ENCODE measurements at regions not wholly inside any gene's neighbourhood (a gene's known extent, or its start where the extent isn't known, plus 50 kb on each side); places are given as distances from the start of the nearest gene placed in this dataset.

DNA sequence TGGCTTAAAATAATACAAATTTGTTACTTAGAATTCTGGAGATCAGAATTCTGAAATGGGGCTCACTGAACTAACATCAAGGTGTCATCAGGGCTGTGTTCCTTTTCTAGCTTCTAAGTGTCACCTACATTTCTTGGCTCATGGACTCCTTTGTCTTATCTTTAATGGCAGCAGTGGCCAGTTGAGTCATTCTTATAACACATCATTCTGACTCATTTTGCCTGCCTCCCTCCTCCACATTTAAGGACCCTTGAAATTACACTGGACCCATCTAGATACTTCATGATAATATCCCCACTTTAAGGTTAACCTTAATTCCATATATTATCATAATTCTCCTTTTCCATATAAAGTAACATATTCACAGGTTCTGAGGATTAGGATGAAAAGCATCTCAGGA lies 215.9 kb downstream of the GUCY2F start:
- DNase-seq (ENCODE audit: low read depth), result no peak
- no peak overlapping the region for H3K4me3 ChIP-seq (ENCODE audit: low read depth, low read length)
- TF ChIP-seq POLR2A (IDR thresholded peaks at IDR 0.05; ENCODE audit: extremely low read depth, insufficient read length) (no peak), MYC (IDR thresholded peaks at IDR 0.05; ENCODE audit: low read depth, low read length) (no peak)
- TF ChIP-seq, protein P1, sequence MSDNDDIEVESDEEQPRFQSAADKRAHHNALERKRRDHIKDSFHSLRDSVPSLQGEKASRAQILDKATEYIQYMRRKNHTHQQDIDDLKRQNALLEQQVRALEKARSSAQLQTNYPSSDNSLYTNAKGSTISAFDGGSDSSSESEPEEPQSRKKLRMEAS (IDR thresholded peaks at IDR 0.05; ENCODE audit: low read depth, low read length), result no peak
- TF ChIP-seq, protein P2, sequence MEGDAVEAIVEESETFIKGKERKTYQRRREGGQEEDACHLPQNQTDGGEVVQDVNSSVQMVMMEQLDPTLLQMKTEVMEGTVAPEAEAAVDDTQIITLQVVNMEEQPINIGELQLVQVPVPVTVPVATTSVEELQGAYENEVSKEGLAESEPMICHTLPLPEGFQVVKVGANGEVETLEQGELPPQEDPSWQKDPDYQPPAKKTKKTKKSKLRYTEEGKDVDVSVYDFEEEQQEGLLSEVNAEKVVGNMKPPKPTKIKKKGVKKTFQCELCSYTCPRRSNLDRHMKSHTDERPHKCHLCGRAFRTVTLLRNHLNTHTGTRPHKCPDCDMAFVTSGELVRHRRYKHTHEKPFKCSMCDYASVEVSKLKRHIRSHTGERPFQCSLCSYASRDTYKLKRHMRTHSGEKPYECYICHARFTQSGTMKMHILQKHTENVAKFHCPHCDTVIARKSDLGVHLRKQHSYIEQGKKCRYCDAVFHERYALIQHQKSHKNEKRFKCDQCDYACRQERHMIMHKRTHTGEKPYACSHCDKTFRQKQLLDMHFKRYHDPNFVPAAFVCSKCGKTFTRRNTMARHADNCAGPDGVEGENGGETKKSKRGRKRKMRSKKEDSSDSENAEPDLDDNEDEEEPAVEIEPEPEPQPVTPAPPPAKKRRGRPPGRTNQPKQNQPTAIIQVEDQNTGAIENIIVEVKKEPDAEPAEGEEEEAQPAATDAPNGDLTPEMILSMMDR (IDR thresholded peaks at IDR 0.05; ENCODE audit: low read depth, low read length), result no peak

DNA sequence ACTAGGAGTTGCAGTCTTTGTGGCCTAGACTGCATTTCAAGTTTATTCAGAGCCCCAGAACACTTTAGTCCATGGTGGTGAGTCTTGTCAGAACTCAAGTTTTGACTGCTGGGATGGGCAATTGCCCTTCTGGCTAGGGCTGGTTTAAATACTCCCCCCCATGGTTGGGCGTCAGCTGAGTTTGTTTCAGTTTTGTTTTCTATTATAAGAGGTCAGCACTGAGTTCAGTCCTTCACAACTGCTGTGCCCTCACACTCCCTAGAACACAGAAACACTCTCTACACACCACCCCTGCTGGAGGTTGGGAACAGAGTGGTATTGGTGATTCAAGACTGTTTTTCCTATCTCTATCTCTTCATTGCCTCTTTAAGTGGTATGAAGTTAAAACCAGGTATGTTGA lies 217.0 kb downstream of the GUCY2F start:
- H3K4me3 ChIP-seq (ENCODE audit: low read depth, low read length), result no peak overlapping the region
- TF ChIP-seq, protein P2 (IDR thresholded peaks at IDR 0.05; ENCODE audit: low read depth, low read length), result no peak
- TF ChIP-seq, protein P1 (IDR thresholded peaks at IDR 0.05; ENCODE audit: low read depth, low read length), result no peak
- TF ChIP-seq POLR2A (IDR thresholded peaks at IDR 0.05; ENCODE audit: extremely low read depth, insufficient read length) (no peak), MYC (IDR thresholded peaks at IDR 0.05; ENCODE audit: low read depth, low read length) (no peak)
- DNase-seq (ENCODE audit: low read depth), result no peak

- no peak for DNase-seq (ENCODE audit: low read depth)
- no peak overlapping the region for H3K4me3 ChIP-seq (ENCODE audit: low read depth, low read length)
- TF ChIP-seq, protein P1 (IDR thresholded peaks at IDR 0.05; ENCODE audit: low read depth, low read length), result no peak
- TF ChIP-seq, protein P2 (IDR thresholded peaks at IDR 0.05; ENCODE audit: low read depth, low read length), result no peak
- no peak for TF ChIP-seq MYC (IDR thresholded peaks at IDR 0.05; ENCODE audit: low read depth, low read length)
- TF ChIP-seq POLR2A (IDR thresholded peaks at IDR 0.05; ENCODE audit: extremely low read depth, insufficient read length), result no peak
Measured at GRCh38 chrX:109261279-109261678, 220.6 kb downstream of the GUCY2F start.

GRCh38 chrX:109252789-109253188 lies 229.1 kb downstream of the GUCY2F start:
- no peak overlapping the region for H3K4me3 ChIP-seq (ENCODE audit: low read depth, low read length)
- DNase-seq (ENCODE audit: low read depth), result no peak
- TF ChIP-seq POLR2A (IDR thresholded peaks at IDR 0.05; ENCODE audit: extremely low read depth, insufficient read length) (no peak), MYC (IDR thresholded peaks at IDR 0.05; ENCODE audit: low read depth, low read length) (no peak)
- TF ChIP-seq, protein P2 (IDR thresholded peaks at IDR 0.05; ENCODE audit: low read depth, low read length), result no peak
- TF ChIP-seq, protein P1 (IDR thresholded peaks at IDR 0.05; ENCODE audit: low read depth, low read length), result no peak

DNA sequence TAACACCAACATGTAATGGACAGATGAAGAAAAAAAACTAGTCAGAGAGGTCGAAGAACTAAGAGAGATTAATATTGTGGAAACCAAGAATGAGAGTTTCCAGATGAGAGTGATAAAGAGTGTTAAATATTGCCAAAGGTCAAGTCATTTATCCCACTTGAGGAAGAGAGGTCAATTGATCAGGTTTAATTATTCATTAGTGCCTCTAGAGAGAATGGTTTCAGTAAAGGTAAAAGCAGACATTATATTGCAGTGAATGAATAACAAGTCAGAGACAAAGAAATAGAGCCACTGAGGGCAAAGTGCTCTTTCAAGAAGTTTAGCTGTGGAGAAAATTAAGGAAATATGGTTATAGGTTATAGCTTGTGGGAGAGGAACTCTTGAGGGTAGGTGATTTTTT lies 263.1 kb downstream of the GUCY2F start:
- H3K4me3 ChIP-seq (ENCODE audit: low read depth, low read length), result no peak overlapping the region
- TF ChIP-seq MYC (IDR thresholded peaks at IDR 0.05; ENCODE audit: low read depth, low read length), result no peak
- TF ChIP-seq, protein P2 (IDR thresholded peaks at IDR 0.05; ENCODE audit: low read depth, low read length), result no peak
- TF ChIP-seq POLR2A (IDR thresholded peaks at IDR 0.05; ENCODE audit: extremely low read depth, insufficient read length), result no peak
- TF ChIP-seq, protein P1 (IDR thresholded peaks at IDR 0.05; ENCODE audit: low read depth, low read length), result no peak
- DNase-seq (ENCODE audit: low read depth), result no peak

DNA sequence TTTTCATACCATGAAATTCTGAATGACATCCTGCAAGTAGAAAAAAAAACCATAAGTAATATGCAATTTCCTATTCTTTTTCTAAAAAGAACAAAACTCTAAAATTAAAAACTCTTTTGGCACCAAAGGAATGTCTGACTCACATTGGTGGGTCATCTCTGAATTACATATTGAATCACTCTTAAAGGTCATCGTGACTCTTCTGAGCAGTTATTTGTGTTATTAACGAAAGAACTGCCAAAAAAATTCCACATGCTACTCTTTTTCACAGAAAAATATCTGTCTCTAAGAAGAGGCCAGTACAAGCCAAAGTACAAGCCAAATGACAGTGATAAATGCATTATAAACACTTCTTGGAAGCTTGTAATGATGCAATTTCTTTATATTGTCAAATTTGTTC lies 282.2 kb downstream of the GUCY2F start:
- DNase-seq (ENCODE audit: low read depth), result no peak
- no peak overlapping the region for H3K4me3 ChIP-seq (ENCODE audit: low read depth, low read length)
- TF ChIP-seq, protein P1 (IDR thresholded peaks at IDR 0.05; ENCODE audit: low read depth, low read length), result no peak
- TF ChIP-seq, protein P2 (IDR thresholded peaks at IDR 0.05; ENCODE audit: low read depth, low read length), result no peak
- TF ChIP-seq MYC (IDR thresholded peaks at IDR 0.05; ENCODE audit: low read depth, low read length) (no peak), POLR2A (IDR thresholded peaks at IDR 0.05; ENCODE audit: extremely low read depth, insufficient read length) (no peak)

All from NB4 (cell line).